HCT116 (cell line): ENCODE measurements at regions not wholly inside any gene's neighbourhood (a gene's known extent, or its start where the extent isn't known, plus 50 kb on each side); places are given as distances from the start of the nearest gene placed in this dataset.

Experiments
- ATAC-seq: fragments of 200-7000 bp; cut with Tn5 transposase; 2 replicates; pipeline ENCODE4 v1.9.1; 2020; ENCODE audit warnings: mild to moderate bottlenecking, moderate library complexity
- BruUV-seq: library from RNA; stranded (reverse); fragments of 400-500 nt; replicated peaks from 2 replicates; lab custom pipeline; 2021; lab: Mats Ljungman, UMichigan
- CTCF ChIA-PET: fragments of 300-600 bp; sonication (Branson Sonifier 250); formaldehyde crosslinking; loops from one replicate; lab custom pipeline; 2021; ENCODE audit warnings: antibody characterized with exemption; lab: Charles Lee
- POLR2A ChIA-PET: fragments of 300-600, 350-600 bp; sonication (Branson Sonifier 250); formaldehyde crosslinking; loops from one replicate; lab custom pipeline; 2021; ENCODE audit warnings: antibody characterized with exemption; lab: Charles Lee
- RAD21 ChIA-PET, 2 experiments: fragments of 300-600 bp; sonication (Branson Sonifier 250); formaldehyde crosslinking; loops; one replicate each; lab custom pipeline; 2023; ENCODE audit warnings: low total read pairs in 2 of 2; ENCODE audit not compliant: uncharacterized antibody in 2 of 2, unreplicated experiment in 2 of 2, low non-redundant PET in 1 of 2; lab: Charles Lee
- DNase-seq: peaks from one replicate; pipeline ENCODE4 v3.0.0-alpha.2; 2010; ENCODE audit warnings: low read depth, low spot score
- H2AFZ ChIP-seq: fragments of 200-600 bp; shearing (Covaris generic), sonication (generic); 2 replicates; pipeline ENCODE4 v1.6.1; 2017; ENCODE audit warnings: low read depth, mixed run types, mixed read lengths, antibody characterized with exemption, low read length; ENCODE audit not compliant: poor library complexity, severe bottlenecking
- H3K27ac ChIP-seq: 2 replicates; pipeline ENCODE4 v1.5.1; 2012; ENCODE audit warnings: low read depth, low read length
- H3K27me3 ChIP-seq: fragments of 200-600 bp; sonication (generic); 2 replicates; pipeline ENCODE4 v1.6.1; 2016; ENCODE audit warnings: mixed run types, low read length, mixed read lengths; ENCODE audit not compliant: insufficient read depth
- H3K36me3 ChIP-seq, 2 experiments: fragments of 200-500 bp in 1 of 2; fragments of 200-600 bp in 1 of 2; sonication (Bioruptor generic) in 1 of 2; sonication (generic) in 1 of 2; 2 replicates each; pipeline versions ENCODE4 v1.5.1 to v1.6.1; 2014 to 2016; ENCODE audit warnings: low read length in 2 of 2, inconsistent platforms in 1 of 2, mixed read lengths in 1 of 2, mixed run types in 1 of 2; ENCODE audit not compliant: insufficient read depth in 2 of 2, control insufficient read depth in 1 of 2
- H3K4me1 ChIP-seq, 2 experiments: fragments of 200-600 bp in 1 of 2; sonication (generic) in 1 of 2; 2 replicates each; pipeline versions ENCODE4 v1.5.1 to v1.6.1; 2012 to 2017; ENCODE audit warnings: low read length in 2 of 2, inconsistent platforms in 1 of 2, mild to moderate bottlenecking in 1 of 2, mixed read lengths in 1 of 2, mixed run types in 1 of 2, moderate library complexity in 1 of 2; ENCODE audit not compliant: insufficient read depth in 2 of 2, control insufficient read depth in 1 of 2
- H3K4me2 ChIP-seq: fragments of 200-600 bp; sonication (generic); 2 replicates; pipeline ENCODE4 v1.6.1; 2017; ENCODE audit warnings: mixed run types, low read length, mixed read lengths
- H3K4me3 ChIP-seq, 2 experiments: fragments of 200-600 bp in 1 of 2; sonication (generic) in 1 of 2; replicated peaks in 1 of 2; 2 replicates each; pipeline ENCODE4 v1.5.1; 2011 to 2016; ENCODE audit warnings: low read length in 2 of 2, control low read depth in 1 of 2, low read depth in 1 of 2, mild to moderate bottlenecking in 1 of 2, mixed read lengths in 1 of 2, mixed run types in 1 of 2
- H3K79me2 ChIP-seq: fragments of 200-600 bp; sonication (generic); 2 replicates; pipeline ENCODE4 v1.6.1; 2017; ENCODE audit warnings: mild to moderate bottlenecking, mixed run types, low read length, moderate library complexity, mixed read lengths; ENCODE audit not compliant: insufficient read depth
- H3K9ac ChIP-seq: fragments of 200-600 bp; sonication (generic); 2 replicates; pipeline ENCODE4 v1.6.1; 2016; ENCODE audit warnings: low read length, mixed read lengths
- H3K9me2 ChIP-seq: fragments of 200-600 bp; sonication (generic), shearing (Covaris generic); 2 replicates; pipeline ENCODE4 v1.6.1; 2017; ENCODE audit warnings: mixed run types, mild to moderate bottlenecking, moderate library complexity; ENCODE audit not compliant: insufficient read depth
- H3K9me3 ChIP-seq, 2 experiments: fragments of 200-500 bp in 1 of 2; fragments of 200-600 bp in 1 of 2; sonication (Bioruptor generic) in 1 of 2; sonication (generic) in 1 of 2; 2 replicates each; pipeline ENCODE4 v1.6.1; 2014 to 2017; ENCODE audit warnings: low read length in 2 of 2, mixed read lengths in 2 of 2, inconsistent platforms in 1 of 2, low read depth in 1 of 2, mild to moderate bottlenecking in 1 of 2, mixed run types in 1 of 2, moderate library complexity in 1 of 2; ENCODE audit not compliant: control insufficient read depth in 1 of 2, insufficient read depth in 1 of 2
- H4K20me1 ChIP-seq: fragments of 200-600 bp; sonication (generic), shearing (Covaris generic); 2 replicates; pipeline ENCODE4 v1.6.1; 2017; ENCODE audit warnings: mixed run types, mild to moderate bottlenecking, moderate library complexity; ENCODE audit not compliant: insufficient read depth
- CEBPB ChIP-seq: IDR thresholded peaks from 2 replicates; pipeline ENCODE4 v1.6.1; 2012; ENCODE audit warnings: low read depth
- EGR1 ChIP-seq: IDR thresholded peaks from 2 replicates; pipeline ENCODE4 v1.6.1; 2012; ENCODE audit warnings: low read depth
- POLR2A ChIP-seq: IDR thresholded peaks from 2 replicates; pipeline ENCODE4 v1.7.0; 2011; ENCODE audit warnings: borderline replicate concordance; ENCODE audit not compliant: insufficient read depth, insufficient read length; ENCODE audit errors: extremely low read depth
- POLR2AphosphoS5 ChIP-seq: IDR thresholded peaks from 2 replicates; pipeline ENCODE4 v1.6.1; 2011; ENCODE audit warnings: mild to moderate bottlenecking, low read depth, low read length, moderate library complexity
- SP1 ChIP-seq: IDR thresholded peaks from 2 replicates; pipeline ENCODE4 v1.6.1; 2012; ENCODE audit warnings: low read depth
- ZFX ChIP-seq: fragments of 450-650 bp; IDR thresholded peaks from 2 replicates; pipeline ENCODE4 v1.6.1; 2017
- ZNF274 ChIP-seq: fragments of 200-500 bp; sonication (Bioruptor generic); IDR thresholded peaks from 2 replicates; pipeline ENCODE4 v1.6.1; 2014; ENCODE audit warnings: mild to moderate bottlenecking, low read depth, low read length, inconsistent platforms
- intact Hi-C: fragments of 100-400 bp; cut with micrococcal nuclease; formaldehyde crosslinking; loops from 2 replicates; pipeline ENCODE4 v1.10.0; 2022
- TF ChIP-seq, protein P1 (sequence below): IDR thresholded peaks from 2 replicates; pipeline ENCODE4 v1.6.1; 2011; ENCODE audit warnings: mild to moderate bottlenecking, low read length, moderate library complexity; ENCODE audit not compliant: insufficient replicate concordance; ENCODE audit errors: extremely low read depth
- TF ChIP-seq, protein P2 (sequence below): IDR thresholded peaks from 2 replicates; pipeline ENCODE4 v1.6.1; 2012; ENCODE audit warnings: low read depth

DNA sequence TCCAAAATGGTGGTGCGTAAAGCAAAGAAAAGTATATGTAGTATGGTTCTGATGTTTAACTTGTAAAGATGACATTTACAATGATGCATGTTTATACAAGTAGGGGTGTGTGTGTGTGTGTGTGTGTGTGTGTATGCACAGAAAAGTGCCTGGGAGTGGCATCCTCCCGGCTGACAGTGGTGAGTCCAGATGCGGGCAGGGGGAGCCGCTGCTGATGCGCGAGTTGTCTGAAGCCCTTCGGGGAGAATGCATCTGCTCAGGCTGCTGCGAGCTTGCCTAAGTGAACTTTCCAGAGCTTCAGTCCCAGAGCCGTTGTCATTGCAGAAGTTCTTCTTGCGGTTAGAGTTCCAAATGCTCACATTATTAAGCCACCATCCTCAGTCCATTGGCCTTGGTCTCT lies 429.7 kb upstream of the HS6ST1 start:
- H4K20me1 ChIP-seq, result no peaks in the 10 kb centered on the region
- RAD21 ChIA-PET, result no interaction called here
- DNase-seq (no peak), ATAC-seq (no peak)
- H3K27me3 ChIP-seq, result peaks cover 48% of the 10 kb centered on the region
- TF ChIP-seq POLR2A (no peak), POLR2AphosphoS5 (no peak), SP1 (no peak), EGR1 (no peak), CEBPB (no peak), ZNF274 (no peak), ZFX (no peak)
- TF ChIP-seq, protein P1, sequence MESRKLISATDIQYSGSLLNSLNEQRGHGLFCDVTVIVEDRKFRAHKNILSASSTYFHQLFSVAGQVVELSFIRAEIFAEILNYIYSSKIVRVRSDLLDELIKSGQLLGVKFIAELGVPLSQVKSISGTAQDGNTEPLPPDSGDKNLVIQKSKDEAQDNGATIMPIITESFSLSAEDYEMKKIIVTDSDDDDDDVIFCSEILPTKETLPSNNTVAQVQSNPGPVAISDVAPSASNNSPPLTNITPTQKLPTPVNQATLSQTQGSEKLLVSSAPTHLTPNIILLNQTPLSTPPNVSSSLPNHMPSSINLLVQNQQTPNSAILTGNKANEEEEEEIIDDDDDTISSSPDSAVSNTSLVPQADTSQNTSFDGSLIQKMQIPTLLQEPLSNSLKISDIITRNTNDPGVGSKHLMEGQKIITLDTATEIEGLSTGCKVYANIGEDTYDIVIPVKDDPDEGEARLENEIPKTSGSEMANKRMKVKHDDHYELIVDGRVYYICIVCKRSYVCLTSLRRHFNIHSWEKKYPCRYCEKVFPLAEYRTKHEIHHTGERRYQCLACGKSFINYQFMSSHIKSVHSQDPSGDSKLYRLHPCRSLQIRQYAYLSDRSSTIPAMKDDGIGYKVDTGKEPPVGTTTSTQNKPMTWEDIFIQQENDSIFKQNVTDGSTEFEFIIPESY, result no peak
- TF ChIP-seq, protein P2, sequence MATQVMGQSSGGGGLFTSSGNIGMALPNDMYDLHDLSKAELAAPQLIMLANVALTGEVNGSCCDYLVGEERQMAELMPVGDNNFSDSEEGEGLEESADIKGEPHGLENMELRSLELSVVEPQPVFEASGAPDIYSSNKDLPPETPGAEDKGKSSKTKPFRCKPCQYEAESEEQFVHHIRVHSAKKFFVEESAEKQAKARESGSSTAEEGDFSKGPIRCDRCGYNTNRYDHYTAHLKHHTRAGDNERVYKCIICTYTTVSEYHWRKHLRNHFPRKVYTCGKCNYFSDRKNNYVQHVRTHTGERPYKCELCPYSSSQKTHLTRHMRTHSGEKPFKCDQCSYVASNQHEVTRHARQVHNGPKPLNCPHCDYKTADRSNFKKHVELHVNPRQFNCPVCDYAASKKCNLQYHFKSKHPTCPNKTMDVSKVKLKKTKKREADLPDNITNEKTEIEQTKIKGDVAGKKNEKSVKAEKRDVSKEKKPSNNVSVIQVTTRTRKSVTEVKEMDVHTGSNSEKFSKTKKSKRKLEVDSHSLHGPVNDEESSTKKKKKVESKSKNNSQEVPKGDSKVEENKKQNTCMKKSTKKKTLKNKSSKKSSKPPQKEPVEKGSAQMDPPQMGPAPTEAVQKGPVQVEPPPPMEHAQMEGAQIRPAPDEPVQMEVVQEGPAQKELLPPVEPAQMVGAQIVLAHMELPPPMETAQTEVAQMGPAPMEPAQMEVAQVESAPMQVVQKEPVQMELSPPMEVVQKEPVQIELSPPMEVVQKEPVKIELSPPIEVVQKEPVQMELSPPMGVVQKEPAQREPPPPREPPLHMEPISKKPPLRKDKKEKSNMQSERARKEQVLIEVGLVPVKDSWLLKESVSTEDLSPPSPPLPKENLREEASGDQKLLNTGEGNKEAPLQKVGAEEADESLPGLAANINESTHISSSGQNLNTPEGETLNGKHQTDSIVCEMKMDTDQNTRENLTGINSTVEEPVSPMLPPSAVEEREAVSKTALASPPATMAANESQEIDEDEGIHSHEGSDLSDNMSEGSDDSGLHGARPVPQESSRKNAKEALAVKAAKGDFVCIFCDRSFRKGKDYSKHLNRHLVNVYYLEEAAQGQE, result no peak
- no peaks in the 10 kb centered on the region for H3K4me1 ChIP-seq
- no peaks in the 10 kb centered on the region for H3K9me3 ChIP-seq
- no peak overlapping the region for H2AFZ ChIP-seq
- POLR2A ChIA-PET, result no interaction called here
- no peaks in the 10 kb centered on the region for H3K9me2 ChIP-seq
- H3K27ac ChIP-seq, result no peak overlapping the region
- CTCF ChIA-PET, result interaction anchor here (1.1 kb wide), 1 partner anchor 12 kb away, joined by 3 read pairs; no protein-coding TSS in a partner anchor
- H3K9ac ChIP-seq, result no peak overlapping the region
- no peak overlapping the region for H3K4me2 ChIP-seq
- intact Hi-C loops, result loop anchor here (10.0 kb wide), 2 partner anchors 414 to 516 kb away; no protein-coding TSS in a partner anchor
- H3K4me3 ChIP-seq, result no peak overlapping the region
- BruUV-seq, result no TSS peak
- no peaks in the 10 kb centered on the region for H3K79me2 ChIP-seq
- H3K36me3 ChIP-seq, result no peaks in the 10 kb centered on the region
